Panc1 (cell line): ENCODE measurements at regions not wholly inside any gene's neighbourhood (a gene's known extent, or its start where the extent isn't known, plus 50 kb on each side); places are given as distances from the start of the nearest gene placed in this dataset.
"Not testable (repeated sequence)": the region's sequence is repeated elsewhere in the genome, so short reads cannot be mapped to it uniquely, and the experiment has no call there.

Experiments
- ATAC-seq: fragments of 200-7000 bp; cut with Tn5 transposase; 2 replicates; pipeline ENCODE4 v1.9.1; 2020; ENCODE audit warnings: mild to moderate bottlenecking, moderate library complexity
- BruUV-seq: library from RNA; stranded (reverse); fragments of 400-500 nt; replicated peaks from 2 replicates; lab custom pipeline; 2021; lab: Mats Ljungman, UMichigan
- CTCF ChIA-PET: fragments of 300-600 bp; sonication (Branson Sonifier 250); formaldehyde crosslinking; loops from one replicate; lab custom pipeline; 2022; ENCODE audit warnings: antibody characterized with exemption; lab: Charles Lee
- POLR2A ChIA-PET: fragments of 300-600 bp; sonication (Branson Sonifier 250); formaldehyde crosslinking; loops from one replicate; lab custom pipeline; 2022; ENCODE audit warnings: antibody characterized with exemption; lab: Charles Lee
- DNase-seq: peaks from one replicate; pipeline ENCODE4 v3.0.0-alpha.2; 2010; ENCODE audit warnings: low read depth, low spot score
- H3K27ac ChIP-seq: 2 replicates; pipeline ENCODE4 v1.5.1; 2011; ENCODE audit warnings: mild to moderate bottlenecking, low read length, inconsistent platforms
- H3K27me3 ChIP-seq: fragments of 200-500 bp; sonication (Bioruptor generic); 2 replicates; pipeline ENCODE4 v1.6.0; 2014; ENCODE audit warnings: low read length, inconsistent platforms; ENCODE audit not compliant: control insufficient read depth, insufficient read depth
- H3K36me3 ChIP-seq: fragments of 200-500 bp; sonication (Bioruptor generic); 2 replicates; pipeline ENCODE4 v1.5.1; 2014; ENCODE audit warnings: inconsistent platforms, mild to moderate bottlenecking, low read length, moderate library complexity; ENCODE audit not compliant: control insufficient read depth, insufficient read depth
- H3K4me1 ChIP-seq: 2 replicates; pipeline ENCODE4 v1.5.1; 2011; ENCODE audit warnings: inconsistent platforms, mild to moderate bottlenecking, low read length, moderate library complexity; ENCODE audit not compliant: control insufficient read depth, insufficient read depth
- H3K4me3 ChIP-seq, 2 experiments: 2 replicates each; pipeline ENCODE4 v1.5.1; 2011 to 2012; ENCODE audit warnings: low read depth in 2 of 2, low read length in 2 of 2, mild to moderate bottlenecking in 2 of 2, inconsistent platforms in 1 of 2, moderate library complexity in 1 of 2
- H3K9me3 ChIP-seq: fragments of 200-500 bp; sonication (Bioruptor generic); 2 replicates; pipeline ENCODE4 v1.5.1; 2014; ENCODE audit warnings: low read depth, mild to moderate bottlenecking, inconsistent platforms, low read length, moderate library complexity; ENCODE audit not compliant: control insufficient read depth, insufficient read depth
- CTCF ChIP-seq: fragments of 450-650 bp; IDR thresholded peaks from 2 replicates; pipeline ENCODE4 v1.5.1; 2017; ENCODE audit warnings: mild to moderate bottlenecking
- POLR2AphosphoS5 ChIP-seq: IDR thresholded peaks from 2 replicates; pipeline ENCODE4 v1.6.1; 2012; ENCODE audit warnings: mild to moderate bottlenecking, low read depth, low read length, moderate library complexity
- REST ChIP-seq, 2 experiments: IDR thresholded peaks; 2 replicates each; pipeline ENCODE4 v1.6.1; 2011 to 2012; ENCODE audit warnings: low read depth in 2 of 2, control low read depth in 1 of 2, low read length in 1 of 2, mild to moderate bottlenecking in 1 of 2, moderate library complexity in 1 of 2; ENCODE audit not compliant: insufficient read depth in 1 of 2
- SIN3A ChIP-seq: IDR thresholded peaks from 2 replicates; pipeline ENCODE4 v1.6.1; 2012; ENCODE audit warnings: low read depth, mild to moderate bottlenecking, low read length, moderate library complexity, borderline replicate concordance; ENCODE audit not compliant: insufficient read depth
- TCF7L2 ChIP-seq: IDR thresholded peaks from 2 replicates; pipeline ENCODE4 v1.6.1; 2011; ENCODE audit warnings: mild to moderate bottlenecking, low read depth, low read length, inconsistent platforms
- in situ Hi-C: cut with HindIII; loops from 2 replicates; pipeline ENCODE4 v1.10.0; 2016; ENCODE audit warnings: low sequenced_read_pairs, low pct_unique_long_range_greater_than_20kb
- intact Hi-C: fragments of 100-400 bp; cut with micrococcal nuclease; formaldehyde crosslinking; loops from one replicate; pipeline ENCODE4 v1.10.0; 2022; ENCODE audit not compliant: unreplicated experiment

GRCh38 chr5:21007781-21008180 lies 1019.8 kb upstream of the CDH18 start:
- BruUV-seq: no TSS peak
- Histone ChIP-seq H3K9me3 (no peaks in the 10 kb centered on the region), H3K4me3 (no peak overlapping the region), H3K36me3 (no peaks in the 10 kb centered on the region), H3K27me3 (no peaks in the 10 kb centered on the region), H3K27ac (no peak overlapping the region), H3K4me1 (no peaks in the 10 kb centered on the region)
- ATAC-seq (no peak), DNase-seq (no peak)
- intact Hi-C loops: no loop called here
- TF ChIP-seq CTCF (no peak), SIN3A (no peak), POLR2AphosphoS5 (no peak)
- ChIA-PET POLR2A (no interaction called here), CTCF (no interaction called here)
- in situ Hi-C loops: no loop called here

GRCh38 chr5:20988933-20989332 lies 1000.9 kb upstream of the CDH18 start:
- DNase-seq, H3K9me3 ChIP-seq, H3K27ac ChIP-seq, H3K36me3 ChIP-seq, in situ Hi-C loops, BruUV-seq, H3K4me3 ChIP-seq, H3K4me1 ChIP-seq, CTCF ChIA-PET, POLR2A ChIA-PET, intact Hi-C loops, ATAC-seq, H3K27me3 ChIP-seq: not testable (repeated sequence)

GRCh38 chr5:20985754-20986153 lies 997.8 kb upstream of the CDH18 start:
- Histone ChIP-seq H3K4me3 (no peak overlapping the region), H3K9me3 (no peaks in the 10 kb centered on the region), H3K4me1 (no peaks in the 10 kb centered on the region), H3K27ac (no peak overlapping the region), H3K36me3 (no peaks in the 10 kb centered on the region), H3K27me3 (no peaks in the 10 kb centered on the region)
- ChIA-PET CTCF (no interaction called here), POLR2A (no interaction called here)
- no TSS peak for BruUV-seq
- in situ Hi-C loops: no loop called here
- TF ChIP-seq POLR2AphosphoS5: no peak
- TF ChIP-seq SIN3A: no peak
- no peak for TF ChIP-seq REST (IDR thresholded peaks at IDR 0.05; ENCODE audit: insufficient read depth in 1 of 2, low read depth in 2 of 2, low read length in 1 of 2)
- TF ChIP-seq TCF7L2: no peak
- intact Hi-C loops: no loop called here
- DNase-seq: no peak
- no peak for ATAC-seq
